ENCODE measurements at regions not wholly inside any gene's neighbourhood (a gene's known extent, or its start where the extent isn't known, plus 50 kb on each side); places are given as distances from the start of the nearest gene placed in this dataset.

DNA sequence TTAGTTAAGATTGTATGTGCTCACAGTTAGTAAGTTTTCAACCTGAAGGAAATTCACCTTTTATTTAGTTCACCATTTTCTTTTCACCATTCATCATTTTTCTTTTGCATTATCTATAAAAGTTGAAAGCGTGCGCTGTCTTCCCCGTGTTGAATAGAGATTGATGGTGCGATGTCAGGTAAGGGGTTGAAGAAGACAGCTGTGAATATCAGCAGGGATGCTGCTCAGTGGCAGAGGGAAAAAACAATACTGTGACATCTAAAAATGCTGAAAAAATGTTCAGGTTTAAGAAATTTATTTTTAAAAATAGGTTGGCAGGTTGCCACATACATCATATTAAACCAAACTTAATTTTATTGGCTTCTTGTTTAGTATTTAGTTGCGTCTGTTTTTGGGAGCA is 815.0 kb downstream of the DTWD2 start:
- Mint-ChIP-seq H3K27ac (no peak overlapping the region), H3K4me1 (peaks cover 14% of the 10 kb centered on the region; the same call in 2 of the 3 replicates), H3K27me3 (ENCODE audit: insufficient read depth, low read depth, poor library complexity) (no peaks in the 10 kb centered on the region), H3K4me3 (no peak overlapping the region), H3K9me3 (peaks cover 3% of the 10 kb centered on the region; the same call in 1 of the 3 replicates), H3K36me3 (ENCODE audit: low read depth) (no peaks in the 10 kb centered on the region)
- no peaks in the 10 kb centered on the region for H3K9me2 ChIP-seq (ENCODE audit: insufficient read depth)
- H3K79me2 ChIP-seq (replicated peaks; ENCODE audit: insufficient read depth) = no peaks in the 10 kb centered on the region
- no peaks in the 10 kb centered on the region for H3K27me3 ChIP-seq (ENCODE audit: insufficient read depth)
- no peaks in the 10 kb centered on the region for H4K20me1 ChIP-seq (replicated peaks; ENCODE audit: insufficient read depth)
- no peaks in the 10 kb centered on the region for H3K4me1 ChIP-seq (ENCODE audit: insufficient read depth)
- no peaks in the 10 kb centered on the region for H3F3A ChIP-seq (replicated peaks; ENCODE audit: low read depth)
- ATAC-seq (no peak), DNase-seq (ENCODE audit: low spot score) (no peak)
- TF ChIP-seq CREB1 (CRISPR knock-in tag; IDR thresholded peaks at IDR 0.05; ENCODE audit: low read depth) (no peak), CTCF (conservative IDR thresholded peaks at IDR 0.05; ENCODE audit: low read depth in 2 of 2) (no peak), STAT1 (IDR thresholded peaks at IDR 0.05; ENCODE audit: unreplicated experiment) (no peak), EZH2 (IDR thresholded peaks at IDR 0.05; ENCODE audit: low read depth, unreplicated experiment) (no peak)
- TF ChIP-seq, protein P1, sequence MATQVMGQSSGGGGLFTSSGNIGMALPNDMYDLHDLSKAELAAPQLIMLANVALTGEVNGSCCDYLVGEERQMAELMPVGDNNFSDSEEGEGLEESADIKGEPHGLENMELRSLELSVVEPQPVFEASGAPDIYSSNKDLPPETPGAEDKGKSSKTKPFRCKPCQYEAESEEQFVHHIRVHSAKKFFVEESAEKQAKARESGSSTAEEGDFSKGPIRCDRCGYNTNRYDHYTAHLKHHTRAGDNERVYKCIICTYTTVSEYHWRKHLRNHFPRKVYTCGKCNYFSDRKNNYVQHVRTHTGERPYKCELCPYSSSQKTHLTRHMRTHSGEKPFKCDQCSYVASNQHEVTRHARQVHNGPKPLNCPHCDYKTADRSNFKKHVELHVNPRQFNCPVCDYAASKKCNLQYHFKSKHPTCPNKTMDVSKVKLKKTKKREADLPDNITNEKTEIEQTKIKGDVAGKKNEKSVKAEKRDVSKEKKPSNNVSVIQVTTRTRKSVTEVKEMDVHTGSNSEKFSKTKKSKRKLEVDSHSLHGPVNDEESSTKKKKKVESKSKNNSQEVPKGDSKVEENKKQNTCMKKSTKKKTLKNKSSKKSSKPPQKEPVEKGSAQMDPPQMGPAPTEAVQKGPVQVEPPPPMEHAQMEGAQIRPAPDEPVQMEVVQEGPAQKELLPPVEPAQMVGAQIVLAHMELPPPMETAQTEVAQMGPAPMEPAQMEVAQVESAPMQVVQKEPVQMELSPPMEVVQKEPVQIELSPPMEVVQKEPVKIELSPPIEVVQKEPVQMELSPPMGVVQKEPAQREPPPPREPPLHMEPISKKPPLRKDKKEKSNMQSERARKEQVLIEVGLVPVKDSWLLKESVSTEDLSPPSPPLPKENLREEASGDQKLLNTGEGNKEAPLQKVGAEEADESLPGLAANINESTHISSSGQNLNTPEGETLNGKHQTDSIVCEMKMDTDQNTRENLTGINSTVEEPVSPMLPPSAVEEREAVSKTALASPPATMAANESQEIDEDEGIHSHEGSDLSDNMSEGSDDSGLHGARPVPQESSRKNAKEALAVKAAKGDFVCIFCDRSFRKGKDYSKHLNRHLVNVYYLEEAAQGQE (IDR thresholded peaks at IDR 0.05; ENCODE audit: unreplicated experiment) = no peak
- no peak overlapping the region for H2AFZ ChIP-seq
- H3K36me3 ChIP-seq (ENCODE audit: insufficient read depth) = no peaks in the 10 kb centered on the region
- no peak overlapping the region for H3K4me2 ChIP-seq
- H3K4me3 ChIP-seq = no peak overlapping the region
- H3K27ac ChIP-seq (ENCODE audit: low read depth) = no peak overlapping the region

- Histone ChIP-seq H3K4me3 (no peak overlapping the region), H3K4me1 (ENCODE audit: insufficient read depth) (no peaks in the 10 kb centered on the region), H3K36me3 (ENCODE audit: insufficient read depth) (no peaks in the 10 kb centered on the region), H3F3A (replicated peaks; ENCODE audit: low read depth) (no peaks in the 10 kb centered on the region), H2AFZ (no peak overlapping the region), H3K9me2 (ENCODE audit: insufficient read depth) (no peaks in the 10 kb centered on the region), H3K27me3 (ENCODE audit: insufficient read depth) (no peaks in the 10 kb centered on the region), H4K20me1 (replicated peaks; ENCODE audit: insufficient read depth) (no peaks in the 10 kb centered on the region), H3K27ac (ENCODE audit: low read depth) (no peak overlapping the region), H3K79me2 (replicated peaks; ENCODE audit: insufficient read depth) (no peaks in the 10 kb centered on the region), H3K4me2 (no peak overlapping the region)
- H3K4me3 Mint-ChIP-seq = no peak overlapping the region
- no peak for DNase-seq (ENCODE audit: low spot score)
- no peaks in the 10 kb centered on the region for H3K36me3 Mint-ChIP-seq (ENCODE audit: low read depth)
- H3K9me3 Mint-ChIP-seq = no peaks in the 10 kb centered on the region
- no peak overlapping the region for H3K27ac Mint-ChIP-seq
- ATAC-seq = no peak
- H3K4me1 Mint-ChIP-seq = no peaks in the 10 kb centered on the region
- no peaks in the 10 kb centered on the region for H3K27me3 Mint-ChIP-seq (ENCODE audit: insufficient read depth, low read depth, poor library complexity)
- TF ChIP-seq STAT1 (IDR thresholded peaks at IDR 0.05; ENCODE audit: unreplicated experiment) = no peak
- TF ChIP-seq, protein P2, sequence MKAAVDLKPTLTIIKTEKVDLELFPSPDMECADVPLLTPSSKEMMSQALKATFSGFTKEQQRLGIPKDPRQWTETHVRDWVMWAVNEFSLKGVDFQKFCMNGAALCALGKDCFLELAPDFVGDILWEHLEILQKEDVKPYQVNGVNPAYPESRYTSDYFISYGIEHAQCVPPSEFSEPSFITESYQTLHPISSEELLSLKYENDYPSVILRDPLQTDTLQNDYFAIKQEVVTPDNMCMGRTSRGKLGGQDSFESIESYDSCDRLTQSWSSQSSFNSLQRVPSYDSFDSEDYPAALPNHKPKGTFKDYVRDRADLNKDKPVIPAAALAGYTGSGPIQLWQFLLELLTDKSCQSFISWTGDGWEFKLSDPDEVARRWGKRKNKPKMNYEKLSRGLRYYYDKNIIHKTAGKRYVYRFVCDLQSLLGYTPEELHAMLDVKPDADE (IDR thresholded peaks at IDR 0.05) = no peak
- TF ChIP-seq ZNF331 (CRISPR knock-in tag; IDR thresholded peaks at IDR 0.05; ENCODE audit: low read depth) = no peak
- TF ChIP-seq CTCF (conservative IDR thresholded peaks at IDR 0.05; ENCODE audit: low read depth in 2 of 2) = no peak
- no peak for TF ChIP-seq ZNF114 (CRISPR knock-in tag; IDR thresholded peaks at IDR 0.05)
These were observed 822.7 kb downstream of the DTWD2 start for GRCh38 chr5:118165619-118166018.

Measured in GM23338 (cell line).